Right lobe of liver (tissue), 6 donors: ENCODE measurements at regions not wholly inside any gene's neighbourhood (a gene's known extent, or its start where the extent isn't known, plus 50 kb on each side); places are given as distances from the start of the nearest gene placed in this dataset.

ENCODE experiments used
- ATAC-seq, 4 donors: fragments of 200-7000 bp; cut with Tn5 transposase; one replicate each; pipeline ENCODE4 v1.9.1; 2020; ENCODE audit warnings: mild to moderate bottlenecking in 4 of 4, moderate library complexity in 4 of 4
- DNase-seq, 3 donors: peaks; one replicate each; pipeline ENCODE4 v3.0.0-alpha.2; 2020
- H3K27ac ChIP-seq, 3 donors: fragments of 200-600 bp; one replicate each; pipeline ENCODE4 v1.8.0; 2022
- H3K27me3 ChIP-seq, 2 donors: fragments of 200-600 bp; one replicate each; pipeline ENCODE4 v1.8.0; 2022
- H3K36me3 ChIP-seq, 4 donors: fragments of 200-600 bp; sonication (generic) in 1 of 4; one replicate each; pipeline versions ENCODE4 v1.5.1 to v1.8.0; 2017 to 2022; ENCODE audit warnings: control low read depth in 1 of 4
- H3K4me1 ChIP-seq, 4 donors: fragments of 200-600 bp; sonication (generic) in 1 of 4; one replicate each; pipeline versions ENCODE4 v1.5.1 to v1.8.0; 2017 to 2022; ENCODE audit warnings: control low read depth in 1 of 4
- H3K4me3 ChIP-seq, 3 donors: fragments of 200-600 bp; one replicate each; pipeline ENCODE4 v1.8.0; 2022
- H3K9me3 ChIP-seq, 4 donors: fragments of 200-600 bp; sonication (generic) in 1 of 4; one replicate each; pipeline versions ENCODE4 v1.5.1 to v1.8.0; 2017 to 2022; ENCODE audit warnings: control low read depth in 1 of 4
- CTCF ChIP-seq, 4 donors: fragments of 200-600 bp in 3 of 4; fragments of 450-650 bp in 1 of 4; IDR thresholded peaks; one replicate each; pipeline versions ENCODE4 v1.5.1 to v1.8.0; 2016 to 2022; ENCODE audit warnings: antibody characterized with exemption in 4 of 4, mild to moderate bottlenecking in 2 of 4
- POLR2A ChIP-seq: fragments of 450-650 bp; IDR thresholded peaks from one replicate; pipeline ENCODE4 v1.6.1; 2017; ENCODE audit warnings: antibody characterized with exemption, mild to moderate bottlenecking
- WGBS: methylation state at CpG from one replicate; pipeline ENCODE4 v1.1.6; 2018; ENCODE audit warnings: low coverage, low lambda C conversion rate; ENCODE audit not compliant: insufficient coverage; ENCODE audit errors: missing lambda C conversion rate; 5-methylcytosine and 5-hydroxymethylcytosine counted together
- intact Hi-C, 2 donors: fragments of 100-400 bp; cut with DNase I; formaldehyde crosslinking; loops; one replicate each; pipeline versions ENCODE4 v1.11.2 to v1.14.1; 2022
- donor health status: DM: no; HTN: yes; CAD: no.
- donor health status: DM: no; HTN: no; CAD: no.
- donor health status: DM: no; HTN: no; CAD: no.
- donor health status: DM: no; HTN: yes; CAD: no.
- donor health status: DM: no; HTN: yes; CAD: no.

- H3K27me3 ChIP-seq, result no peaks in the 10 kb centered on the region
- H3K4me3 ChIP-seq, result no peak overlapping the region
- H3K27ac ChIP-seq, result peak overlapping the region in 1 of 3 donors; percentile 4
- H3K36me3 ChIP-seq, result no peaks in the 10 kb centered on the region
- peaks cover 0 to 41% (median 19%) of the 10 kb centered on the region in 4 donors for H3K4me1 ChIP-seq
- no peak for ATAC-seq
- no peak for DNase-seq
- TF ChIP-seq POLR2A (no peak), CTCF (IDR thresholded peaks at IDR 0.05) (no peak)
- 52% methylated on average over 5 of the region's 6 CpGs for WGBS
- intact Hi-C loops, result loop anchor here in 1 of 2 donors (10.0 kb wide), 1 partner anchor 198 kb away; no protein-coding TSS in a partner anchor
- no peaks in the 10 kb centered on the region for H3K9me3 ChIP-seq
Measured at GRCh38 chr9:90996154-90997065, 194.8 kb downstream of the SYK start.

- no peaks in the 10 kb centered on the region for H3K27me3 ChIP-seq
- no peak overlapping the region for H3K4me3 ChIP-seq
- H3K9me3 ChIP-seq, result no peaks in the 10 kb centered on the region
- peak overlapping the region; percentile 75 to 89 (median 80) for H3K27ac ChIP-seq
- H3K4me1 ChIP-seq, result peaks cover 0 to 29% (median 14%) of the 10 kb centered on the region in 4 donors
- H3K36me3 ChIP-seq, result no peaks in the 10 kb centered on the region
- WGBS, result 80% methylated on average over 5 of the region's 7 CpGs
- DNase-seq (no peak), ATAC-seq (peak in 2 of 4 donors; percentile 34 to 38)
- TF ChIP-seq CTCF (IDR thresholded peaks at IDR 0.05) (no peak), POLR2A (no peak)
- intact Hi-C loops, result loop anchor here in 1 of 2 donors (10.0 kb wide), 1 partner anchor 196 kb away; no protein-coding TSS in a partner anchor
Measured at GRCh38 chr9:90998573-90998972, 197.0 kb downstream of the SYK start.

- WGBS, result 36% methylated on average over 10 of the region's 16 CpGs
- Histone ChIP-seq H3K27ac (peak overlapping the region; percentile 75 to 89 (median 80)), H3K4me1 (peaks cover 0 to 29% (median 14%) of the 10 kb centered on the region in 4 donors), H3K4me3 (no peak overlapping the region), H3K27me3 (no peaks in the 10 kb centered on the region), H3K36me3 (no peaks in the 10 kb centered on the region), H3K9me3 (no peaks in the 10 kb centered on the region)
- intact Hi-C loops, result loop anchor here in 1 of 2 donors (10.0 kb wide), 1 partner anchor 195 kb away; no protein-coding TSS in a partner anchor
- TF ChIP-seq POLR2A (peak; percentile 48), CTCF (IDR thresholded peaks at IDR 0.05) (no peak)
- ATAC-seq (peak; percentile 86 to 93 (median 90)), DNase-seq (peak; percentile 69 to 75 (median 73))
Measured at GRCh38 chr9:90999425-91000397, 198.1 kb downstream of the SYK start.

- TF ChIP-seq CTCF (IDR thresholded peaks at IDR 0.05) (no peak), POLR2A (no peak)
- no peaks in the 10 kb centered on the region for H3K9me3 ChIP-seq
- ATAC-seq, result peak in 3 of 4 donors; percentile 6 to 24 (median 13)
- peak overlapping the region; percentile 11 to 80 (median 66) for H3K27ac ChIP-seq
- no peak overlapping the region for H3K4me3 ChIP-seq
- peak in 1 of 3 donors; percentile 36 for DNase-seq
- WGBS, result 51% methylated on average over 2 of the region's 2 CpGs
- intact Hi-C loops, result no loop called here
- H3K27me3 ChIP-seq, result no peaks in the 10 kb centered on the region
- no peaks in the 10 kb centered on the region for H3K36me3 ChIP-seq
- peaks cover 0 to 29% (median 14%) of the 10 kb centered on the region in 4 donors for H3K4me1 ChIP-seq
Measured at GRCh38 chr9:91001146-91001611, 199.6 kb downstream of the SYK start.
